ENCODE measurements at regions not wholly inside any gene's neighbourhood (a gene's known extent, or its start where the extent isn't known, plus 50 kb on each side); places are given as distances from the start of the nearest gene placed in this dataset.

DNA sequence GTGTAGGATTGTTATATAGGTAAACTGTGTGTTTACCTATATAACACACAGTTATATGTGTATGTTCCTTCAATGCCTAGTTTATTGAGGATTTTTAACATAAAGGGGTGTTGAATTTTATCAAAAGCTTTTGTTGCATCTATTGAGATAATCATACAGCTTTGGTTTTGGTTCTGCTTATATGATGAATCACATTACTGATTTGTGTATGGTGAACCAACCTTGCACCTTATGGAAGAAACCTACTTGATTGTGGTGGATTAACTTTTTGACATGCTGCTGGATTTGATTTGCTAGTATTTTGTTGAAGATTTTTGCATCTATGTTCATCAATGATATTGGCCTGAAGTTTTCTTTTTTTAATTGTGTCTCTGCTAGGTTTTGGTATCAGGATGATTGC, 194.9 kb downstream of the TMEM167A start:
- no peak overlapping the region for H2AFZ ChIP-seq (ENCODE audit: low read length)

More for the DNA sequence above, 194.9 kb downstream of the TMEM167A start:
- H3K27ac ChIP-seq (ENCODE audit: extremely low read length, insufficient read depth, low read length) = no peak overlapping the region
- no peak for DNase-seq (ENCODE audit: low spot score)
- no peaks in the 10 kb centered on the region for H3K36me3 ChIP-seq (replicated peaks in 1 of 2; ENCODE audit: control insufficient read depth in 1 of 2, insufficient read depth in 2 of 2, low read length in 2 of 2)
- H3K4me3 ChIP-seq (replicated peaks in 1 of 3; ENCODE audit: insufficient read depth in 1 of 3, low read depth in 2 of 3, low read length in 3 of 3) = no peak overlapping the region
- H3K27me3 ChIP-seq (ENCODE audit: control insufficient read depth in 1 of 2, insufficient read depth in 2 of 2, low read length in 2 of 2) = no peaks in the 10 kb centered on the region
- ChIA-PET POLR2A (no interaction called here), CTCF (ENCODE audit: low intra/inter-chr PET ratio, low total read pairs) (no interaction called here)
- in situ Hi-C loops (cut with HindIII; ENCODE audit: extremely low pct_ligation_motif_present, low pct_unique_long_range_greater_than_20kb) (no loop called here), intact Hi-C loops (cut with micrococcal nuclease; ENCODE audit: unreplicated experiment) (no loop called here)
- TF ChIP-seq KLF13 (CRISPR knock-in tag; IDR thresholded peaks at IDR 0.05) (no peak), ZNF577 (CRISPR knock-in tag; IDR thresholded peaks at IDR 0.05; ENCODE audit: borderline replicate concordance, low read depth) (no peak), ZEB1 (IDR thresholded peaks at IDR 0.05; ENCODE audit: insufficient replicate concordance, low read depth) (no peak), ZNF253 (CRISPR knock-in tag; IDR thresholded peaks at IDR 0.05; ENCODE audit: borderline replicate concordance) (no peak)
- TF ChIP-seq, protein P1, sequence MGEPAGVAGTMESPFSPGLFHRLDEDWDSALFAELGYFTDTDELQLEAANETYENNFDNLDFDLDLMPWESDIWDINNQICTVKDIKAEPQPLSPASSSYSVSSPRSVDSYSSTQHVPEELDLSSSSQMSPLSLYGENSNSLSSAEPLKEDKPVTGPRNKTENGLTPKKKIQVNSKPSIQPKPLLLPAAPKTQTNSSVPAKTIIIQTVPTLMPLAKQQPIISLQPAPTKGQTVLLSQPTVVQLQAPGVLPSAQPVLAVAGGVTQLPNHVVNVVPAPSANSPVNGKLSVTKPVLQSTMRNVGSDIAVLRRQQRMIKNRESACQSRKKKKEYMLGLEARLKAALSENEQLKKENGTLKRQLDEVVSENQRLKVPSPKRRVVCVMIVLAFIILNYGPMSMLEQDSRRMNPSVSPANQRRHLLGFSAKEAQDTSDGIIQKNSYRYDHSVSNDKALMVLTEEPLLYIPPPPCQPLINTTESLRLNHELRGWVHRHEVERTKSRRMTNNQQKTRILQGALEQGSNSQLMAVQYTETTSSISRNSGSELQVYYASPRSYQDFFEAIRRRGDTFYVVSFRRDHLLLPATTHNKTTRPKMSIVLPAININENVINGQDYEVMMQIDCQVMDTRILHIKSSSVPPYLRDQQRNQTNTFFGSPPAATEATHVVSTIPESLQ (CRISPR knock-in tag; conservative IDR thresholded peaks at IDR 0.05) = no peak
- TF ChIP-seq, protein P2, sequence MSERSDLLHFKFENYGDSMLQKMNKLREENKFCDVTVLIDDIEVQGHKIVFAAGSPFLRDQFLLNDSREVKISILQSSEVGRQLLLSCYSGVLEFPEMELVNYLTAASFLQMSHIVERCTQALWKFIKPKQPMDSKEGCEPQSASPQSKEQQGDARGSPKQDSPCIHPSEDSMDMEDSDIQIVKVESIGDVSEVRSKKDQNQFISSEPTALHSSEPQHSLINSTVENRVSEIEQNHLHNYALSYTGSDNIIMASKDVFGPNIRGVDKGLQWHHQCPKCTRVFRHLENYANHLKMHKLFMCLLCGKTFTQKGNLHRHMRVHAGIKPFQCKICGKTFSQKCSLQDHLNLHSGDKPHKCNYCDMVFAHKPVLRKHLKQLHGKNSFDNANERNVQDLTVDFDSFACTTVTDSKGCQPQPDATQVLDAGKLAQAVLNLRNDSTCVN (CRISPR knock-in tag; IDR thresholded peaks at IDR 0.05; ENCODE audit: borderline replicate concordance) = no peak
- H3K9ac ChIP-seq (ENCODE audit: insufficient read depth, low read depth, low read length) = no peak overlapping the region
- no peaks in the 10 kb centered on the region for H4K20me1 ChIP-seq (ENCODE audit: insufficient read depth, low read length)
- H3K79me2 ChIP-seq (ENCODE audit: insufficient read depth, low read length) = no peaks in the 10 kb centered on the region
- no peak for ATAC-seq
- no peak for FAIRE-seq
- peaks cover 18% of the 10 kb centered on the region for H3K9me3 ChIP-seq (ENCODE audit: low read length)
- peaks cover 14% of the 10 kb centered on the region for H3K4me1 ChIP-seq (ENCODE audit: insufficient read depth, low read length)
- BruUV-seq (replicated peaks) = no TSS peak
- H3K4me2 ChIP-seq (ENCODE audit: low read depth, low read length) = no peak overlapping the region

Measured in HepG2 (cell line).